Common myeloid progenitor, CD34-positive (primary cell): ENCODE measurements at regions not wholly inside any gene's neighbourhood (a gene's known extent, or its start where the extent isn't known, plus 50 kb on each side); places are given as distances from the start of the nearest gene placed in this dataset.
A peak's percentile ranks its signal among the peaks of the same experiment; 100 is the strongest.

Experiments used
- CTCF ChIA-PET: fragments of 350-600 bp; sonication (Branson Sonifier 250); formaldehyde crosslinking; loops from one replicate; lab custom pipeline; 2021; ENCODE audit warnings: antibody characterized with exemption; lab: Charles Lee
- POLR2A ChIA-PET: fragments of 350-600 bp; sonication (Branson Sonifier 250); formaldehyde crosslinking; loops from one replicate; lab custom pipeline; 2021; ENCODE audit warnings: antibody characterized with exemption; lab: Charles Lee
- DNase-seq, 3 donors: peaks; one replicate each; pipeline versions ENCODE4 v3.0.0 to v3.0.0-alpha.2; 2013
- H3K27ac ChIP-seq, 2 experiments: 1 replicate in 1 of 2; 2 replicates in 1 of 2; pipeline ENCODE4 v1.7.0; 2013; ENCODE audit warnings: inconsistent platforms in 2 of 2, low read length in 2 of 2, mild to moderate bottlenecking in 2 of 2, low read depth in 1 of 2, moderate library complexity in 1 of 2; ENCODE audit not compliant: severe bottlenecking in 2 of 2, insufficient read depth in 1 of 2, poor library complexity in 1 of 2
- H3K27me3 ChIP-seq, 5 experiments: replicated peaks in 2 of 5; 1 replicate in 3 of 5; 2 replicates in 2 of 5; pipeline versions ENCODE4 v1.6.1 to v1.7.0; 2013; ENCODE audit warnings: low read length in 4 of 5, mild to moderate bottlenecking in 2 of 5, moderate library complexity in 2 of 5, inconsistent platforms in 1 of 5; ENCODE audit not compliant: insufficient read depth in 5 of 5, control insufficient read depth in 4 of 5
- H3K36me3 ChIP-seq, 4 experiments: 1 replicate in 2 of 4; 2 replicates in 2 of 4; pipeline versions ENCODE4 v1.6.1 to v1.7.0; 2013; ENCODE audit warnings: low read length in 3 of 4, control low read depth in 1 of 4, mild to moderate bottlenecking in 1 of 4; ENCODE audit not compliant: control insufficient read depth in 4 of 4, insufficient read depth in 4 of 4
- H3K4me1 ChIP-seq, 4 experiments: 1 replicate in 3 of 4; 2 replicates in 1 of 4; pipeline versions ENCODE4 v1.6.1 to v1.7.1; 2013; ENCODE audit warnings: low read length in 3 of 4, mild to moderate bottlenecking in 3 of 4, control low read depth in 1 of 4, inconsistent platforms in 1 of 4, moderate library complexity in 1 of 4; ENCODE audit not compliant: control insufficient read depth in 4 of 4, insufficient read depth in 4 of 4; ENCODE audit errors: control extremely low read depth in 1 of 4
- H3K4me3 ChIP-seq, 7 experiments: 1 replicate in 4 of 7; 2 replicates in 3 of 7; pipeline versions ENCODE4 v1.5.1 to v1.7.0; 2013; ENCODE audit warnings: mild to moderate bottlenecking in 7 of 7, low read length in 6 of 7, moderate library complexity in 6 of 7, inconsistent platforms in 2 of 7, low read depth in 2 of 7, control low read depth in 1 of 7; ENCODE audit not compliant: insufficient read depth in 4 of 7, control insufficient read depth in 1 of 7; ENCODE audit errors: extremely low read depth in 1 of 7
- H3K9me3 ChIP-seq, 5 experiments: 1 replicate in 4 of 5; 2 replicates in 1 of 5; pipeline versions ENCODE4 v1.6.1 to v1.7.1; 2013; ENCODE audit warnings: low read length in 4 of 5, mild to moderate bottlenecking in 2 of 5, inconsistent platforms in 1 of 5, low read depth in 1 of 5, moderate library complexity in 1 of 5; ENCODE audit not compliant: control insufficient read depth in 4 of 5, insufficient read depth in 2 of 5; ENCODE audit errors: control extremely low read depth in 1 of 5
- WGBS: methylation state at CpG from one replicate; pipeline ENCODE4 v1.1.5; 2013; ENCODE audit not compliant: insufficient coverage; 5-methylcytosine and 5-hydroxymethylcytosine counted together

DNA sequence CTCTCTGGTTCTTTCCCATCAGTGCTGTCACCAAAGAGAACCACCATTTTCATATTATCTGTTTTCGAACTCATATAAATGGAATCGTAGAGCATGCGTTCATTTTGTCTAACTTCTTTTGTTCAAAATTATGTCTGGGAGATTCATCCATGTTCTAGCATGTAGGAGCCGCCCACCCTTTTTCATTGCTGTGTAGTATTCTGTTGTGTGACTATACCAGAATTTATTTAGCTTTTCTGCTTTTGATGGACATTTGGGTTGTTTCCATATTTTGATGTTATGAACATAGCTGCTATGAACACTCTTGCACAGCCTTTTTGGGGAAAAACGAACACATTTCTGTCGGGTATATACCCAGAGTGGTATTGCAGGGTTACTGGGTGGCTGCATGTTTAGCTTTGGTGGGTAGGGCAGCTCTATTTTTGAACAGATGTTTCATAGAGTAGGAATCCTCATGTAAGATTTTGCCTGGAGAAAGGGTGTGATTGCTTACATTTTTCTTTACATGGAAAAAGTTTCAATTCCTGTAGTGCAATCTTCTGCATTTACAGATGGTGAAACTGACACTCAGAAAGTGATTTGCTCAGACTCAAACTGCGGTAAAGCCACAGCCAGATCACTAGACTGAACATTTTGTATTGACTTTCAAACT, 100.2 kb upstream of the IL12B start:
- POLR2A ChIA-PET, result no interaction called here
- H3K4me1 ChIP-seq, result peaks cover 2 to 13% (median 13%) of the 10 kb centered on the region in 4 experiments
- no peaks in the 10 kb centered on the region for H3K36me3 ChIP-seq
- no peaks in the 10 kb centered on the region for H3K27me3 ChIP-seq
- H3K9me3 ChIP-seq, result peaks cover 0 to 4% (median 0%) of the 10 kb centered on the region in 5 experiments
- CTCF ChIA-PET, result no interaction called here
- no peak overlapping the region for H3K4me3 ChIP-seq
- no peak for DNase-seq
- 100% methylated on average over 3 of the region's 7 CpGs for WGBS
- H3K27ac ChIP-seq, result no peak overlapping the region

DNA sequence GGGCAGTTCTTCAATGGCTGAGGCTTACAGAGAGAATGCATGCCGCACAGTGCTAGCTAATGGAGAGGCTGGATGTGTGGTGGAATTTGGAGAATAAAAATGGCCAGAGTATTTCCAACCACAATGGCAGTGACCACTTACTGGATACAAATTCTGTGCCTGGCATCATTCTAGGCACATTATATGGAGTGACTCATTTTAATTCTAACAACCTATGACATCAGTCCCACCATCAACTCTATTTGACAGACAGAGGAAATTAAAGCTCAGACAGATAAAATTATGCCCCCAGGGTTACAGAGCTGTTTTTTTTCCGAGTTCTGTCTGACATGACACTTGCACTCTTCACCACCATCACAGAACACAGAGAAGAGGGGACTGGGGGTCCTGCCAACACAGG, 105.6 kb upstream of the IL12B start:
- Histone ChIP-seq H3K9me3 (no peaks in the 10 kb centered on the region), H3K36me3 (no peaks in the 10 kb centered on the region), H3K27ac (no peak overlapping the region), H3K27me3 (no peaks in the 10 kb centered on the region), H3K4me1 (no peaks in the 10 kb centered on the region), H3K4me3 (no peak overlapping the region)
- no peak for DNase-seq
- ChIA-PET POLR2A (no interaction called here), CTCF (interaction anchor here (1.0 to 1.2 kb wide), 2 partner anchors 9 to 94 kb away, joined by 3 to 4 read pairs; no protein-coding TSS in a partner anchor)
- 88% methylated on average over 1 of the region's 2 CpGs for WGBS

DNA sequence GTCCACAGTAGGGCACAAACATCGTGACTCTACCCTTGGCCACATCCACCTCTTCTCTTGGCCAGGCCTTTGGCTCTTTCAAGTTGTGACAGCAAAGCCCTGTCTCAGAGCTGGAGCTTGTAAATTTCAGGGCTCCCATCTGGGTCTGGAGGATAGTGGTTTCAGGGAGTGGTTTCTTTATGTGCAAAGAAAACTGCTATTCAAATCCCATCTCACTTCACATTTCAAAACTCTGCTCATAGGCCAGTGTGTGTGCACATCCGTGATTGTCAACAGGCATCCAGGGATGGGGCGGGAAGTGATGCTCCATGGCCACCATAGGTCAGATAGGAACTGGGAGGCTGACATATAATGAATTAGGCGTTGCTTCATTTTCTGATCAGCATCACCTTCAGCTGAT, 107.8 kb upstream of the IL12B start:
- no peak for DNase-seq
- Histone ChIP-seq H3K27ac (no peak overlapping the region), H3K4me3 (no peak overlapping the region), H3K27me3 (no peaks in the 10 kb centered on the region), H3K36me3 (no peaks in the 10 kb centered on the region), H3K4me1 (no peaks in the 10 kb centered on the region), H3K9me3 (no peaks in the 10 kb centered on the region)
- ChIA-PET CTCF (no interaction called here), POLR2A (no interaction called here)
- WGBS, result 93% methylated on average over 3 of the region's 4 CpGs

DNA sequence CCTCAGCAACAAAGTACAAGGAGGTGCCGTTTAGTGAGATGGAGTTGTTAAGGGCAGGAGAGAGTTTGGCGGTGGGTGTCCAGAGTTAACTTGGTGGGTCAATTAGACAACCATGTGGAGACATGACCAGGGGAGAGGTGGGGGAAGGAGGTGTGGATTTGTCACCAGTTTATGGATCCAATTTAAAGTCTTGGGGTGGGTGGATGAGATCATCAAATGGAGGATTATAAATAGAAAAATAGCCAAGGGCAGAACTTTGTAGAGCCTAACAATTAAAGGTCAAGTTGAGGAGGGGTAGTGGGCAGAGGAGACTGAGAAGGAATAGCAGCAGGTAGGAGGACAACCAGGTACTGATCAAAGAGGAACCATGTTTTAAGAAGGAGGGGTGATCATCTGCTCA, 108.7 kb upstream of the IL12B start:
- Histone ChIP-seq H3K27ac (no peak overlapping the region), H3K9me3 (no peaks in the 10 kb centered on the region), H3K4me3 (no peak overlapping the region), H3K27me3 (no peaks in the 10 kb centered on the region), H3K4me1 (no peaks in the 10 kb centered on the region), H3K36me3 (no peaks in the 10 kb centered on the region)
- no peak for DNase-seq
- 100% methylated on average over 2 of the region's 2 CpGs for WGBS
- CTCF ChIA-PET, result no interaction called here
- POLR2A ChIA-PET, result no interaction called here

DNA sequence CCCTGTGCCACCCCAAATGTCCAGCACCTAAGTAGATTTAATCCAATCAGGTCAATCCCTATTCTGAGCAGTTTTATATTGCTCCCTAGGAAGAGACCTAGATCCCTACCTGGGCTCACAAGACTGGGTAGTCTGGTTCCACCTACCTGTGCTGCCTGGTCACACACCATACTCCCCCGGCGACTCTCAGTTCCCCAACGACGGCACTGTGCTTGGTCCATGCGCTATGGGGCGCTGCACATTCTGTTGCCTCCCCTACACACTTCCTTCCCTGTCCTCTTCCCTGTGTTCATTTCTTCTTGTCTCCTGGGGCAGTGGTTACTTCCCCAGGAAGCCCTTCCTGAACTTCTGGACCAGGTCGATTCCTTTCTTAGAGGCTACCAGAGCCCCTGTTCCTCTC, 109.9 kb upstream of the IL12B start:
- POLR2A ChIA-PET, result no interaction called here
- Histone ChIP-seq H3K9me3 (no peaks in the 10 kb centered on the region), H3K27me3 (no peaks in the 10 kb centered on the region), H3K4me3 (no peak overlapping the region), H3K27ac (no peak overlapping the region), H3K36me3 (no peaks in the 10 kb centered on the region), H3K4me1 (no peaks in the 10 kb centered on the region)
- no peak for DNase-seq
- 92% methylated on average over 6 of the region's 7 CpGs for WGBS
- CTCF ChIA-PET, result interaction anchor here (1.1 to 6.2 kb wide), 4 partner anchors 11 to 546 kb away, joined by 3 to 46 read pairs (median 8); no protein-coding TSS in a partner anchor

DNA sequence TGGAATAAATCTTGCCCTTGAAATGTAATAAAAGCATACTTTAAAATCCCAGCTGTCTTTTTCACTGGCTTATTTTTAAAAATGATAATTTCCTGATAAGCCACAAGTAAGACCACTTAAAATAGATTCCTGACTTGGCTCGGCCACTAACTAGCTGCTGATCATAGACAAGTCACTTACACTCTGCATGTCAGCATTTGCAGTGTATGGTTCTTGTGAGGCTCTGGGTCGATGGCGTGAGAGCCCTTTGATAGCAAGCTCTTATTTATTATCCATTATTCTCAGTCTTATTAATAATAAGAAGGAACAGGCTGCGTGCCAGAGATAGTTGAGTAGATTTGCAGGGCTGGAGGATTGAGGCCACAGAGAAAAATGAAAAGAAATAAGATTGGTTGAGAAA, 110.7 kb upstream of the IL12B start:
- POLR2A ChIA-PET, result no interaction called here
- no peak for DNase-seq
- Histone ChIP-seq H3K27me3 (peaks cover 0 to 5% (median 0%) of the 10 kb centered on the region in 5 experiments), H3K4me3 (no peak overlapping the region), H3K4me1 (no peaks in the 10 kb centered on the region), H3K36me3 (no peaks in the 10 kb centered on the region), H3K27ac (no peak overlapping the region), H3K9me3 (no peaks in the 10 kb centered on the region)
- CTCF ChIA-PET, result interaction anchor here (0.9 to 6.2 kb wide), 8 partner anchors 9 to 546 kb away, joined by 3 to 46 read pairs (median 4); no protein-coding TSS in a partner anchor
- WGBS, result no CpG with 5 or more reads among the region's 4 CpGs

DNA sequence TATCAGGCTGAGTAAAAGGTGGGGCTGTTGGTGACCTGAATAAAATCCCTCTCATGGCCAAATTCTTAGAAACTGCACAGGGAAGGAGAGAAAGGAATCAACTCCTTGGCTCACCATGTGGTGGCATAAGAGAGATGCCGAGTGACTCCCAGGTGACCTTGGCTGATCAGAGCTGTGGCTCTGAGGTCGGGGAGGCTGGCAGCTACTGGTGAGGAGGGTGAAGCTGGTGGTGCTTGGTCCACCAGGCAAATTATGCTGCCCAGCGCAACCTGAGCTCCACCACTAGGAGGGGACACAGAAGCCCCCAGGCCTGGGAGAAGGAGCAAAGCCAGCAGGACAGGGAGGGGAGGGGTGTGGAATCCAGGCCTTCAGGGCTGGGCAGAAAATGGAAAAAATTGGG, 111.2 kb upstream of the IL12B start:
- POLR2A ChIA-PET, result no interaction called here
- H3K4me1 ChIP-seq, result no peaks in the 10 kb centered on the region
- CTCF ChIA-PET, result interaction anchor here (0.8 to 6.2 kb wide), 11 partner anchors 10 to 545 kb away, joined by 3 to 46 read pairs (median 4); no protein-coding TSS in a partner anchor
- no peak overlapping the region for H3K27ac ChIP-seq
- no peaks in the 10 kb centered on the region for H3K36me3 ChIP-seq
- H3K27me3 ChIP-seq, result peaks cover 0 to 8% (median 0%) of the 10 kb centered on the region in 5 experiments
- no peaks in the 10 kb centered on the region for H3K9me3 ChIP-seq
- no peak overlapping the region for H3K4me3 ChIP-seq
- 87% methylated on average over 3 of the region's 3 CpGs for WGBS
- DNase-seq, result peak in 2 of 3 donors; percentile 25 to 27
